Endothelial cell of umbilical vein (primary cell): ENCODE measurements at regions not wholly inside any gene's neighbourhood (a gene's known extent, or its start where the extent isn't known, plus 50 kb on each side); places are given as distances from the start of the nearest gene placed in this dataset.

Experiments
- BruUV-seq: library from RNA; stranded (reverse); fragments of 400-500 nt; replicated peaks from 2 replicates; lab custom pipeline; 2021; lab: Mats Ljungman, UMichigan
- CTCF ChIA-PET: fragments of 300-600, 350-600 bp; sonication (Branson Sonifier 250); formaldehyde crosslinking; loops from one replicate; lab custom pipeline; 2021; ENCODE audit warnings: antibody characterized with exemption, inconsistent platforms; lab: Charles Lee
- POLR2A ChIA-PET: fragments of 300-600, 350-600 bp; sonication (Branson Sonifier 250); formaldehyde crosslinking; loops from one replicate; lab custom pipeline; 2021; ENCODE audit warnings: antibody characterized with exemption, inconsistent platforms; lab: Charles Lee
- DNase-seq: peaks from one replicate; pipeline ENCODE4 v3.0.0-alpha.2; 2011; ENCODE audit warnings: low read depth, low spot score
- FAIRE-seq: peaks from 2 replicates; lab custom pipeline; 2011; peaks lifted over from hg19 to GRCh38; lab: Jason Lieb, UNC
- H2AFZ ChIP-seq: 2 replicates; pipeline ENCODE4 v1.6.0; 2012; ENCODE audit warnings: low read depth, low read length, control low read depth, inconsistent platforms
- H3K27ac ChIP-seq: 2 replicates; pipeline ENCODE4 v1.5.1; 2011; ENCODE audit warnings: low read depth, mild to moderate bottlenecking, control low read depth, low read length, moderate library complexity; ENCODE audit not compliant: insufficient read depth
- H3K27me3 ChIP-seq, 2 experiments: 2 replicates each; pipeline versions ENCODE4 v1.6.0 to v1.6.1; 2011; ENCODE audit warnings: low read length in 2 of 2, mixed read lengths in 1 of 2; ENCODE audit not compliant: control insufficient read depth in 2 of 2, insufficient read depth in 2 of 2
- H3K36me3 ChIP-seq, 2 experiments: 2 replicates in 1 of 2; 3 replicates in 1 of 2; pipeline ENCODE4 v1.5.1; 2011; ENCODE audit warnings: low read length in 2 of 2, mild to moderate bottlenecking in 1 of 2, moderate library complexity in 1 of 2; ENCODE audit not compliant: control insufficient read depth in 2 of 2, insufficient read depth in 2 of 2; ENCODE audit errors: extremely low read depth in 1 of 2
- H3K4me1 ChIP-seq: 3 replicates; pipeline ENCODE4 v1.5.1; 2011; ENCODE audit warnings: mild to moderate bottlenecking, low read length; ENCODE audit not compliant: control insufficient read depth, insufficient read depth; ENCODE audit errors: extremely low read depth
- H3K4me2 ChIP-seq: 2 replicates; pipeline ENCODE4 v1.6.1; 2011; ENCODE audit warnings: low read length, control low read depth, mixed read lengths; ENCODE audit not compliant: insufficient read depth
- H3K4me3 ChIP-seq, 3 experiments: fragments of 200-600 bp in 1 of 3; sonication (generic), shearing (Covaris generic) in 1 of 3; replicated peaks in 1 of 3; 2 replicates each; pipeline ENCODE4 v1.5.1; 2011 to 2016; ENCODE audit warnings: control low read depth in 3 of 3, low read length in 3 of 3, mild to moderate bottlenecking in 2 of 3, inconsistent platforms in 1 of 3, low read depth in 1 of 3, moderate library complexity in 1 of 3; ENCODE audit not compliant: insufficient read depth in 1 of 3
- H3K79me2 ChIP-seq: 2 replicates; pipeline ENCODE4 v1.6.0; 2012; ENCODE audit warnings: low read length, inconsistent platforms; ENCODE audit not compliant: control insufficient read depth, insufficient read depth
- H3K9ac ChIP-seq: replicated peaks from 2 replicates; pipeline ENCODE3; 2011; ENCODE audit warnings: low read length, control low read depth; ENCODE audit not compliant: insufficient read depth; ENCODE audit errors: extremely low read depth
- H3K9me1 ChIP-seq: replicated peaks from 3 replicates; pipeline ENCODE4 v1.6.0; 2011; ENCODE audit warnings: mild to moderate bottlenecking, low read length; ENCODE audit not compliant: control insufficient read depth, insufficient read depth; ENCODE audit errors: extremely low read depth
- H3K9me3 ChIP-seq: replicated peaks from 2 replicates; pipeline ENCODE4 v1.5.1; 2012; ENCODE audit warnings: low read length, inconsistent platforms; ENCODE audit not compliant: control insufficient read depth, insufficient read depth
- H4K20me1 ChIP-seq: replicated peaks from 2 replicates; pipeline ENCODE3; 2011; ENCODE audit warnings: mild to moderate bottlenecking, low read length; ENCODE audit not compliant: control insufficient read depth, insufficient read depth; ENCODE audit errors: extremely low read depth
- FOS ChIP-seq: IDR thresholded peaks from 2 replicates; pipeline ENCODE4 v1.6.1; 2011; ENCODE audit warnings: mild to moderate bottlenecking, low read length, moderate library complexity, borderline replicate concordance; ENCODE audit not compliant: insufficient read depth
- GATA2 ChIP-seq: IDR thresholded peaks from 2 replicates; pipeline ENCODE4 v1.7.0; 2011; ENCODE audit warnings: low read depth, mild to moderate bottlenecking, moderate library complexity, mixed read lengths, low read length; ENCODE audit not compliant: insufficient read length, insufficient read depth
- POLR2A ChIP-seq: IDR thresholded peaks from 2 replicates; pipeline ENCODE4 v1.6.1; 2012; ENCODE audit warnings: low read depth, mild to moderate bottlenecking, control low read depth, low read length
- POLR2AphosphoS5 ChIP-seq: IDR thresholded peaks from 2 replicates; pipeline ENCODE4 v1.6.1; 2012; ENCODE audit warnings: low read depth, mild to moderate bottlenecking, control low read depth, low read length, moderate library complexity; ENCODE audit not compliant: insufficient read depth
- dilution Hi-C: fragments of 300-500 bp; cut with MboI; formaldehyde crosslinking; loops from one replicate; pipeline ENCODE4 v1.15.0; 2019; ENCODE audit warnings: low sequenced_read_pairs; ENCODE audit not compliant: extremely low pct_ligation_motif_present
- intact Hi-C: fragments of 100-400 bp; cut with micrococcal nuclease; formaldehyde crosslinking; loops from one replicate; pipeline ENCODE4 v1.10.0; 2022
- TF ChIP-seq, protein P1 (sequence below), 2 donors: IDR thresholded peaks; 1 replicate in 1 of 2; 2 replicates in 1 of 2; pipeline ENCODE4 v1.5.1; 2011; ENCODE audit warnings: low read length in 2 of 2, mild to moderate bottlenecking in 2 of 2, moderate library complexity in 2 of 2, control low read depth in 1 of 2, inconsistent platforms in 1 of 2, low read depth in 1 of 2; ENCODE audit not compliant: insufficient read depth in 1 of 2; ENCODE audit errors: extremely low read depth in 1 of 2

DNA sequence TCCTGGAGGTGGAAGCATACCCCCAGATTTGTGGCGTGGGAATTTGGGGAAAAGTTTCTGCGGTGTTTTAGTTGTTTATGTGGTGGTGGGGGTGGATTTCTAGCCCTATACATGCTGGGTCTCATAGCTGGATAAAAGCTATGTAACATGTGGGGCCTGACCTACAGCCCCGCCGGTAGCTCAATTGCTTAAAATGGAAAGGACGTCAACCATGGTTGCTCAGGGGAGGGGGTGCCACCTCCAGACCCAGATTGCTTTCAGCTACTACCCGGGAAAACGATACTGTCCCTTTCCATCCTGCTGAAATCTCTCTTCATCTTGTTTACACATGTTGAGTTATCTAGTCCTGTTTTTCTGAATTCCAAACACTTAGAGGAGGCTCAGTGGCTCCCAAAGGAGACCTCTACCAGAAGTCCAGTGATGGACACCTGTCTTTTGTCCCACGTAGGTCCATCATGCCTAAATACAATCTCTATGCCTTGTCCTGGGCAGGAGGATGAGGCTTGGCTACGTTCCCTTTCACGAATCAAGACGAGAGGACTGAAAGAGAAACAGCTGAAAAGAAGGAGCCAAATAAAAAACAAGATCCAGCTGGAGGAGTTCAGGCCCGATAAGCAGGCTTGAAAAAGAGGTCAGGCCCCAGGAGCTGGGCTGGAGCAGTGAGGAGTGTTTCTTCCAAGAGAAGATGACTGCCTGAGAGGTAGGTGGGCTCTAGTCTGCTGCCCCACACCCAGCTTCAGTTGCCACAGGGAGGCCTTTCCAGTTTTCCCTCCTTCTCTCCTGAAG is 72.1 kb upstream of the TPRG1 start:
- CTCF ChIA-PET, result no interaction called here
- no peak for FAIRE-seq
- no peak overlapping the region for H3K4me3 ChIP-seq

DNA sequence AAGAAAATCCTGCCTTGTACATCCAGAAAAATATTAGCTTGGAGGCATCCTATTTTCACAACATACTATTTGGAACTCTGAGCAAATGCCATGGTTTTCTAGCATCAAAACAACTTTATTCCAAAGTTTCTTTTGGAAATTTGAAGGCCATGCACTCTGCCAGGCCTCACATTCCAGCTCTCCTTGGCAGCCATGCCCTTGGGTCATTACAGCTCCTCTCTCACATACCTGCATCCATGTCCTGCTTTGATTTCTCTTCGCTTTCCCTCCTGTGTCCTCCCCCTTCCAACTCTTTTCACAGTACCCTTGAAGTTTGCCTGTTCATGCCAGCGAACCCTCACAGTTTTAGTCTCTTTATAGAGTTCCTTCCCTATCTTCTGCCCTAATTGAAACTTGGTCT is 70.9 kb upstream of the TPRG1 start:
- no peak overlapping the region for H3K4me2 ChIP-seq
- no peak overlapping the region for H2AFZ ChIP-seq
- DNase-seq (no peak), FAIRE-seq (no peak)
- H3K4me3 ChIP-seq, result no peak overlapping the region
- H3K9ac ChIP-seq, result no peak overlapping the region
- H3K4me1 ChIP-seq, result no peaks in the 10 kb centered on the region
- ChIA-PET POLR2A (no interaction called here), CTCF (interaction anchor here (1.0 kb wide), 1 partner anchor 11 kb away, joined by 4 read pairs; no protein-coding TSS in a partner anchor)
- H3K27ac ChIP-seq, result no peak overlapping the region
- dilution Hi-C loops, result no loop called here
- BruUV-seq, result no TSS peak
- H3K9me1 ChIP-seq, result no peaks in the 10 kb centered on the region
- no peaks in the 10 kb centered on the region for H3K27me3 ChIP-seq
- no peaks in the 10 kb centered on the region for H3K9me3 ChIP-seq
- H4K20me1 ChIP-seq, result no peaks in the 10 kb centered on the region
- no peaks in the 10 kb centered on the region for H3K36me3 ChIP-seq
- intact Hi-C loops, result no loop called here
- TF ChIP-seq POLR2AphosphoS5 (no peak), GATA2 (no peak), POLR2A (no peak)
- H3K79me2 ChIP-seq, result no peaks in the 10 kb centered on the region

More for the DNA sequence above, 72.1 kb upstream of the TPRG1 start:
- no peak overlapping the region for H2AFZ ChIP-seq
- dilution Hi-C loops (no loop called here), intact Hi-C loops (no loop called here)
- H3K4me2 ChIP-seq, result no peak overlapping the region
- H3K36me3 ChIP-seq, result no peaks in the 10 kb centered on the region
- H3K27me3 ChIP-seq, result no peaks in the 10 kb centered on the region
- no peak overlapping the region for H3K9ac ChIP-seq
- H3K9me1 ChIP-seq, result no peaks in the 10 kb centered on the region
- POLR2A ChIA-PET, result no interaction called here
- TF ChIP-seq GATA2 (no peak), POLR2A (no peak), FOS (no peak)
- TF ChIP-seq, protein P1, sequence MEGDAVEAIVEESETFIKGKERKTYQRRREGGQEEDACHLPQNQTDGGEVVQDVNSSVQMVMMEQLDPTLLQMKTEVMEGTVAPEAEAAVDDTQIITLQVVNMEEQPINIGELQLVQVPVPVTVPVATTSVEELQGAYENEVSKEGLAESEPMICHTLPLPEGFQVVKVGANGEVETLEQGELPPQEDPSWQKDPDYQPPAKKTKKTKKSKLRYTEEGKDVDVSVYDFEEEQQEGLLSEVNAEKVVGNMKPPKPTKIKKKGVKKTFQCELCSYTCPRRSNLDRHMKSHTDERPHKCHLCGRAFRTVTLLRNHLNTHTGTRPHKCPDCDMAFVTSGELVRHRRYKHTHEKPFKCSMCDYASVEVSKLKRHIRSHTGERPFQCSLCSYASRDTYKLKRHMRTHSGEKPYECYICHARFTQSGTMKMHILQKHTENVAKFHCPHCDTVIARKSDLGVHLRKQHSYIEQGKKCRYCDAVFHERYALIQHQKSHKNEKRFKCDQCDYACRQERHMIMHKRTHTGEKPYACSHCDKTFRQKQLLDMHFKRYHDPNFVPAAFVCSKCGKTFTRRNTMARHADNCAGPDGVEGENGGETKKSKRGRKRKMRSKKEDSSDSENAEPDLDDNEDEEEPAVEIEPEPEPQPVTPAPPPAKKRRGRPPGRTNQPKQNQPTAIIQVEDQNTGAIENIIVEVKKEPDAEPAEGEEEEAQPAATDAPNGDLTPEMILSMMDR (IDR thresholded peaks at IDR 0.05; ENCODE audit: extremely low read depth in 1 of 2, insufficient read depth in 1 of 2, low read depth in 1 of 2, low read length in 2 of 2), result no peak
- no peaks in the 10 kb centered on the region for H3K4me1 ChIP-seq
- no TSS peak for BruUV-seq
- DNase-seq, result no peak
- no peaks in the 10 kb centered on the region for H4K20me1 ChIP-seq
- no peaks in the 10 kb centered on the region for H3K9me3 ChIP-seq
- no peak overlapping the region for H3K27ac ChIP-seq
- H3K79me2 ChIP-seq, result no peaks in the 10 kb centered on the region
